ENCODE measurements at regions not wholly inside any gene's neighbourhood (a gene's known extent, or its start where the extent isn't known, plus 50 kb on each side); places are given as distances from the start of the nearest gene placed in this dataset.
"Not testable (repeated sequence)": the region's sequence is repeated elsewhere in the genome, so short reads cannot be mapped to it uniquely, and the experiment has no call there.

DNA sequence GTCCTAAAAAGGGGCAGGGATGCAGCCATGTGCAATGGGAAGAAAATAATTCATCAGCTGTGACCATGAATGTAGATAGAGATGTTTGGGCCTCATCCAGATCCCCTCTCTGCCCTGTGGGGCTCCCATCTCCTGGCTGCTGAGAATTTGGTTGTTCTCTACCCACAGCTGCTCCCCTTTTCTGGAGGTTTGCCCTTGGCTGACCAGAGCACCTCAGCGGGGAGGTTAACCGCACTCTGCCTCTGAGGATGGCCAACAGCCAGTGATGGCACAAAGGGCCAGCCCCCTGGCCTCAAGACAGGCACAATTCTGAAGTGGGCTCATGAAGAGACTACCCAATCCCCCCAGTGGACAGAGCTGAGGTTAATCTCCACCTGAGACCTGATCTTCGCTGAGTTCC lies 61.5 kb upstream of the SERP2 start:
- H3K4me3 ChIP-seq, result no peak overlapping the region
- no peak for TF ChIP-seq CTCF (IDR thresholded peaks at IDR 0.05)
- intact Hi-C loops (cut with DNase I), result loop anchor here in 1 of 10 donors (5.0 kb wide), 1 partner anchor 60 kb away; the partner anchor contains the start of gene SERP2

GRCh38 chr13:44312834-44313551 lies 60.6 kb upstream of the SERP2 start:
- H3K27me3 ChIP-seq, result no peaks in the 10 kb centered on the region
- H3K9me3 ChIP-seq, result no peaks in the 10 kb centered on the region
- H3K4me3 ChIP-seq, result no peak overlapping the region
- WGBS, 2 donors, result 91 to 92% methylated on average over 2 of the region's 2 CpGs
- no peaks in the 10 kb centered on the region for H3K36me3 ChIP-seq
- DNase-seq (no peak), ATAC-seq (no peak)
- intact Hi-C loops (cut with DNase I), result loop anchor here in 1 of 10 donors (5.0 kb wide), 1 partner anchor 59 kb away; the partner anchor contains the start of gene SERP2
- peak overlapping the region in 1 of 10 donors; percentile 1 for H3K27ac ChIP-seq
- TF ChIP-seq CTCF (IDR thresholded peaks at IDR 0.05), result no peak
- H3K4me1 ChIP-seq, result peaks cover 0 to 36% (median 7%) of the 10 kb centered on the region in 9 donors

More for the DNA sequence above, 61.5 kb upstream of the SERP2 start:
- ATAC-seq (no peak), DNase-seq (no peak)
- Histone ChIP-seq H3K9me3 (no peaks in the 10 kb centered on the region), H3K27ac (no peak overlapping the region), H3K4me1 (peaks cover 0 to 39% (median 13%) of the 10 kb centered on the region in 9 donors), H3K36me3 (no peaks in the 10 kb centered on the region), H3K27me3 (no peaks in the 10 kb centered on the region)
- 94 to 96% methylated on average over 3 of the region's 3 CpGs for WGBS, 2 donors

GRCh38 chr13:44313674-44314073 lies 60.0 kb upstream of the SERP2 start:
- 93 to 98% methylated on average over 2 of the region's 2 CpGs for WGBS, 2 donors
- peak overlapping the region in 1 of 10 donors; percentile 1 for H3K27ac ChIP-seq
- DNase-seq, result no peak
- H3K4me3 ChIP-seq, result no peak overlapping the region
- no peak for TF ChIP-seq CTCF (IDR thresholded peaks at IDR 0.05)
- H3K27me3 ChIP-seq, result no peaks in the 10 kb centered on the region
- no peak for ATAC-seq
- intact Hi-C loops (cut with DNase I), result loop anchor here in 1 of 10 donors (5.0 kb wide), 1 partner anchor 59 kb away; the partner anchor contains the start of gene SERP2
- H3K9me3 ChIP-seq, result no peaks in the 10 kb centered on the region
- peaks cover 0 to 33% (median 5%) of the 10 kb centered on the region in 9 donors for H3K4me1 ChIP-seq
- no peaks in the 10 kb centered on the region for H3K36me3 ChIP-seq

- H3K27ac ChIP-seq, H3K27me3 ChIP-seq, DNase-seq, H3K36me3 ChIP-seq, H3K9me3 ChIP-seq, ATAC-seq, H3K4me3 ChIP-seq: not testable (repeated sequence)
- 93% methylated on average over 4 of the region's 4 CpGs for WGBS, 2 donors
- intact Hi-C loops (cut with DNase I), result loop anchor here in 1 of 10 donors (5.0 kb wide), 1 partner anchor 58 kb away; the partner anchor contains the start of gene SERP2
- H3K4me1 ChIP-seq, result peaks cover 0 to 31% (median 5%) of the 10 kb centered on the region in 9 donors
Measured at GRCh38 chr13:44314160-44314559, 59.5 kb upstream of the SERP2 start.

DNA sequence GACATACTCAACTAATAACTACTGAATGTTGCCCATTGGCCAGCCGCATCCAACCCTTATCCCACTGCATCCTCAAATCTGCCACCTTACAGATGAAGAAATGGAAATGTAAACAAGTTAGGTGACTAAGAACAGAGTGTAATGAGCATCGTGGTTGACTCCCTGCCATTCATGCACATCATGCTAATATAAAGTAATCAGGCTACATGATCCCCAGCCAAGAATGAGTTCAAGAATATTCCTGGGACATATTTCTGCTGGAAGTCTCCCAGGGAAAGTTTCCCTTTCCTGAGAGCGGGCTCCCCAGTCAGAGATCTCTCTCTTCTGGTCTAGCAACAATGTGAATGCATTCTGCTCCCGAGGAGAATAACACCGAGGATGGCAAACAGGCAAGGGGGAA lies 55.9 kb upstream of the SERP2 start:
- Histone ChIP-seq H3K4me3 (no peak overlapping the region), H3K27ac (no peak overlapping the region), H3K9me3 (peaks cover 0 to 5% (median 0%) of the 10 kb centered on the region in 11 donors), H3K4me1 (peaks cover 0 to 10% (median 0%) of the 10 kb centered on the region in 9 donors), H3K36me3 (no peaks in the 10 kb centered on the region), H3K27me3 (no peaks in the 10 kb centered on the region)
- TF ChIP-seq CTCF (IDR thresholded peaks at IDR 0.05), result no peak
- intact Hi-C loops (cut with DNase I), result no loop called here
- ATAC-seq, result peak in 3 of 8 donors; percentile 40 to 73 (median 44)
- WGBS, 2 donors, result 42 to 62% methylated on average over 5 of the region's 5 CpGs
- DNase-seq, result no peak
